Thymus (tissue), 11 donors: ENCODE measurements at regions not wholly inside any gene's neighbourhood (a gene's known extent, or its start where the extent isn't known, plus 50 kb on each side); places are given as distances from the start of the nearest gene placed in this dataset.
"Not testable (repeated sequence)": the region's sequence is repeated elsewhere in the genome, so short reads cannot be mapped to it uniquely, and the experiment has no call there.

Source experiments
- DNase-seq, 9 donors: peaks; one replicate each; pipeline ENCODE4 v3.0.0-alpha.2; 2013; ENCODE audit warnings: low spot score in 9 of 9, low read depth in 6 of 9, missing footprints in 1 of 9
- H3K27ac ChIP-seq, 2 donors: one replicate each; pipeline ENCODE4 v1.5.1; 2013; ENCODE audit warnings: control low read depth in 1 of 2, low read depth in 1 of 2, low read length in 1 of 2, mild to moderate bottlenecking in 1 of 2, moderate library complexity in 1 of 2
- H3K27me3 ChIP-seq, 2 donors: one replicate each; pipeline ENCODE4 v1.5.1; 2013; ENCODE audit warnings: low read length in 1 of 2; ENCODE audit not compliant: control insufficient read depth in 2 of 2, insufficient read depth in 1 of 2
- H3K36me3 ChIP-seq, 2 donors: one replicate each; pipeline ENCODE4 v1.5.1; 2013; ENCODE audit warnings: low read length in 1 of 2, mild to moderate bottlenecking in 1 of 2, moderate library complexity in 1 of 2; ENCODE audit not compliant: control insufficient read depth in 2 of 2, insufficient read depth in 2 of 2
- H3K4me1 ChIP-seq, 2 donors: one replicate each; pipeline ENCODE4 v1.5.1; 2013; ENCODE audit warnings: low read length in 2 of 2; ENCODE audit not compliant: control insufficient read depth in 2 of 2, insufficient read depth in 2 of 2
- H3K4me3 ChIP-seq, 2 donors: one replicate each; pipeline ENCODE4 v1.5.1; 2013; ENCODE audit warnings: low read length in 2 of 2, control low read depth in 1 of 2, mild to moderate bottlenecking in 1 of 2
- H3K9me3 ChIP-seq, 2 donors: one replicate each; pipeline ENCODE4 v1.5.1; 2013; ENCODE audit warnings: low read length in 1 of 2, mild to moderate bottlenecking in 1 of 2; ENCODE audit not compliant: control insufficient read depth in 2 of 2, insufficient read depth in 1 of 2
- WGBS: extraction: QIAGEN DNeasy Blood & Tissue Kit; methylation state at CpG from one replicate; pipeline ENCODE4 v1.1.7; 2013; 5-methylcytosine and 5-hydroxymethylcytosine counted together
- donor health status: healthy.

DNA sequence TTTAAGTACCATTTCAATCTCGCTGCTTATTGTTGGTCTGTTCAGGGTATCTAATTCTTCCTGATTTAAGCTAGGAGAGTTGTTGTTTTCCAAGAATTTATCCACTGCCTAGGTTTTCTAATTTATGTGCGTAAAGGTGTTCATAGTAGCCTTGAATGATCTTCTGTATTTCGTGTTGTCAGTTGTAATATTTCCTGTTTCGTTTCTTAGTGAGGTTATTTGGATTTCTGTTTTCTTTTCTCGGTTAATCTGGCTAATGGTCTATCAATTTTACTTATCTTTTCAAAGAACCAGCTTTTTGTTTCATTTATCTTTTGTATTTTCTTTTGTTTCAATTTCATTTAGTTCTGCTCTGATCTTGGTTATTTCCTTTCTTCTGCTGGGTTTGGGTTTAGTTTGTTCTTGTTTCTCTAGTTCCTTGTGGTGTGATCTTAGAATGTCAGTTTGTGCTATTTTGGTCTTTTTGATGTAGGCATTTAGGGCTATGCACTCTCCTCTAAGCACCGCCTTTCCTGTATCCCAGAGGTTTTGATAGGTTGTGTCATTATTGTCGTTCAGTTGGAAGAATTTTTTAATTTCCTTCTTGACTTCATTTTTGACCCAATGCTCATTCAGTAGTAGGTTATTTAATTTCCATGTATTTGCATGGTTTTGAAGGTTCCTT is 92.5 kb upstream of the CSRP2 start:
- not testable (repeated sequence) for H3K4me1 ChIP-seq, H3K4me3 ChIP-seq, H3K27me3 ChIP-seq, H3K9me3 ChIP-seq, H3K36me3 ChIP-seq
- H3K27ac ChIP-seq, result peak overlapping the region in 1 of 2 donors; percentile 50
- DNase-seq, result peak in 7 of 9 donors; percentile 4 to 50 (median 8)
- WGBS, result 75% methylated on average over 7 of the region's 7 CpGs

DNA sequence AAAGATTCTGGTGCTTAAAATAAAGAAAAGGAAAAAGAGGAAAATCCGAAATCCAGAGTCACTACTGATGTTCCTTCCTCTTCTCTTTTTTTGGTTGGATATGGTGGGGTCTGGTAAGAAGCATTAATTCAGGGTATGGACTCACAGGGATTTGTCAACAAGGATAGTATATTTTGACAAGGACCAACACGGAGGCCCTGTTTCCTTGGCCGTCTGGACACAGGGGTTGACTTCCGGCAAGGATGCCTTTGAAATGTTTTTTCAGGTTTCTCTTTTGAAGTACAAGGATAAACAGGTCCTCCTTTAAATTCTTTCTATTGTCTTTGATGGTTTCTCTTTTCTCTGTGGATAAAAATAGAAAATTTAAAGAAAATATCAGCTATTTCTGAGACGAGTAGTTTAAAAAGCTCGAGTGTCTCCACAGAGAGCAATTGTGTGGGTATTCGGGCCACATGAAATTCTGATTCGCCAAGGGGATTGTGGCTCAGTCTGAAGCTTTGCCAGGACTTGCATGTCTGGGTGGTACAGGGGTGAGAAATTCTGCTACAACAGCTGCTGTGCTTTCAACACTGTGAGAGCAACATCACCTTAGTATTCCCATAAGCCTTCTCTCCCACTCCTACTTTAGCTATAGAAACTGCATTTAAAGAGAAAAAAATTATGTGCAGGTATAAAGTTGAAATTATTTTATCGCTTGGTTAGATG is 88.5 kb upstream of the CSRP2 start:
- Histone ChIP-seq H3K4me1 (peaks cover 0 to 2% of the 10 kb centered on the region in 2 donors), H3K4me3 (no peak overlapping the region), H3K27me3 (no peaks in the 10 kb centered on the region), H3K9me3 (no peaks in the 10 kb centered on the region), H3K36me3 (no peaks in the 10 kb centered on the region), H3K27ac (no peak overlapping the region)
- 95% methylated on average over 9 of the region's 9 CpGs for WGBS
- no peak for DNase-seq

GRCh38 chr12:76964784-76965571 is 86.2 kb upstream of the CSRP2 start:
- WGBS, result 88% methylated on average over 6 of the region's 6 CpGs

GRCh38 chr12:76962099-76962498 is 83.3 kb upstream of the CSRP2 start:
- WGBS, result 96% methylated on average over 3 of the region's 3 CpGs
- DNase-seq, result no peak
- Histone ChIP-seq H3K27me3 (no peaks in the 10 kb centered on the region), H3K36me3 (no peaks in the 10 kb centered on the region), H3K4me1 (no peaks in the 10 kb centered on the region), H3K9me3 (no peaks in the 10 kb centered on the region), H3K4me3 (no peak overlapping the region), H3K27ac (no peak overlapping the region)

More at GRCh38 chr12:76964784-76965571, 86.2 kb upstream of the CSRP2 start:
- H3K27ac ChIP-seq, result no peak overlapping the region
- no peaks in the 10 kb centered on the region for H3K9me3 ChIP-seq
- no peak for DNase-seq
- no peaks in the 10 kb centered on the region for H3K4me1 ChIP-seq
- H3K4me3 ChIP-seq, result no peak overlapping the region
- H3K36me3 ChIP-seq, result no peaks in the 10 kb centered on the region
- H3K27me3 ChIP-seq, result no peaks in the 10 kb centered on the region

DNA sequence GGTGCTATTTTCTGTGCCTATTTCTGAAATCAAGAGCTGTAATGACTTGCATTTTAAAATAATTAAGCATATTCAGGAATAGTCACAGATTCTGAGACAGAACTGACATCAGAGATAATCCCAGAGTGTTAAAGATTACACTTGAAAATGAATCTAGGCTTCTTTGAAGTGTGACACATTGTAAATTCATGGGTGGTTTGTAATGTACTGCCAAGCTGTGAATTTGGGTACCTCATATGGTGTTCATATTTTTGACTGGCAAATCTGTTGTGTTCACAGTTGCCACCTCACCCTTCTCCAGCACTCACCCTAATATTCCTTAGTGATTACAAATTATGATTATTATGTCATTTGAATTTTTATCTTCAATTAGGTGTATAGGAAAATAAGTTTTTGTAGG is 78.5 kb upstream of the CSRP2 start:
- no peaks in the 10 kb centered on the region for H3K27me3 ChIP-seq
- no peak overlapping the region for H3K4me3 ChIP-seq
- no peaks in the 10 kb centered on the region for H3K36me3 ChIP-seq

DNA sequence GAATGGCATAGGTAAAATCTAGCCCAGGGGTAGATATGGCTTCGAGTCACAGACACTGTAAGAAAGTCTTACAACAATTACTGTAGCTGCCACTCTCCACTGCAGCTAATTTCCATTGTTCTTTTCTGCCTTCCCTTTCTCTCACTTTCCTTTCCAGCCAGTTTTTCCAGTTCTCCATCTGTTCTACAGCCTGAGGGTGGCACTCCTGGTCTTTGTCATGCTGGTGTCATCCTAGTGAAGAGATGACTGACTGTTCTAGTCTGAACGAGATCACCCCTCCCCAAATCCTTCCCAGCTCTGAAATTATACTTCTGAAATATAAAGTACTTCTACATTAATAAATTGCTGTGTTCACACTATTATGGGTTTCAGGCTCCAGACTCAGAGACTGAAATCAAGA is 74.2 kb upstream of the CSRP2 start:
- no peak for DNase-seq
- Histone ChIP-seq H3K4me3 (no peak overlapping the region), H3K4me1 (no peaks in the 10 kb centered on the region), H3K36me3 (no peaks in the 10 kb centered on the region), H3K9me3 (no peaks in the 10 kb centered on the region), H3K27me3 (no peaks in the 10 kb centered on the region), H3K27ac (no peak overlapping the region)
- 75% methylated on average over 2 of the region's 2 CpGs for WGBS

More for the DNA sequence above, 78.5 kb upstream of the CSRP2 start:
- no peaks in the 10 kb centered on the region for H3K4me1 ChIP-seq
- H3K27ac ChIP-seq, result no peak overlapping the region
- DNase-seq, result no peak
- H3K9me3 ChIP-seq, result no peaks in the 10 kb centered on the region

- Histone ChIP-seq H3K4me1 (no peaks in the 10 kb centered on the region), H3K27me3 (no peaks in the 10 kb centered on the region), H3K4me3 (no peak overlapping the region), H3K9me3 (no peaks in the 10 kb centered on the region), H3K36me3 (no peaks in the 10 kb centered on the region), H3K27ac (no peak overlapping the region)
- WGBS, result 93% methylated on average over 3 of the region's 3 CpGs
- no peak for DNase-seq
These were observed 70.1 kb upstream of the CSRP2 start for GRCh38 chr12:76948879-76949278.

- H3K4me3 ChIP-seq, result no peak overlapping the region
- no peaks in the 10 kb centered on the region for H3K9me3 ChIP-seq
- WGBS, result 97% methylated on average over 3 of the region's 3 CpGs
- no peak for DNase-seq
- H3K36me3 ChIP-seq, result no peaks in the 10 kb centered on the region
- H3K27me3 ChIP-seq, result no peaks in the 10 kb centered on the region
- no peak overlapping the region for H3K27ac ChIP-seq
- H3K4me1 ChIP-seq, result no peaks in the 10 kb centered on the region
These were observed 68.5 kb upstream of the CSRP2 start for GRCh38 chr12:76947304-76947703.

DNA sequence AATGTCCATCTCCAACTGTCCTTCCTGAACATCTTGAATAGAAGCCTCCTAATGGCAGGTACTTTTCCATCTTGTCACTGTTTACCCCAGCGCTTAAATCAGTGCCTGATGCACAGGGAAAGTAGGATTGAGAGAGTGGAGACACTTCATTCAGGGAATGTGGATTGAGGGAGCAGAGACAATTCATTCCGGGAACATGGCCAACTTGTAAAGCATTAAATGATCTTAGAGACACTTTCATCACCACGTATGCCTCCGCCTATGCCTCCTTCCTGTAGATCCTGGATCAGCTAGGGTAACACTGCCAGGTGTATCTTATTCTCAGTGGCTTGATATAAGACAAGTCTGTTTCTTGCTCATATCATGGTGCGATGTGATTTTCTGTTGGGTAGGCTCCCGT is 67.6 kb upstream of the CSRP2 start:
- WGBS, result 95% methylated on average over 6 of the region's 6 CpGs
- H3K9me3 ChIP-seq, result no peaks in the 10 kb centered on the region
- H3K4me1 ChIP-seq, result no peaks in the 10 kb centered on the region
- no peak for DNase-seq
- no peak overlapping the region for H3K4me3 ChIP-seq
- H3K27me3 ChIP-seq, result no peaks in the 10 kb centered on the region
- H3K27ac ChIP-seq, result no peak overlapping the region
- no peaks in the 10 kb centered on the region for H3K36me3 ChIP-seq
